ENCODE measurements at regions not wholly inside any gene's neighbourhood (a gene's known extent, or its start where the extent isn't known, plus 50 kb on each side); places are given as distances from the start of the nearest gene placed in this dataset.

DNA sequence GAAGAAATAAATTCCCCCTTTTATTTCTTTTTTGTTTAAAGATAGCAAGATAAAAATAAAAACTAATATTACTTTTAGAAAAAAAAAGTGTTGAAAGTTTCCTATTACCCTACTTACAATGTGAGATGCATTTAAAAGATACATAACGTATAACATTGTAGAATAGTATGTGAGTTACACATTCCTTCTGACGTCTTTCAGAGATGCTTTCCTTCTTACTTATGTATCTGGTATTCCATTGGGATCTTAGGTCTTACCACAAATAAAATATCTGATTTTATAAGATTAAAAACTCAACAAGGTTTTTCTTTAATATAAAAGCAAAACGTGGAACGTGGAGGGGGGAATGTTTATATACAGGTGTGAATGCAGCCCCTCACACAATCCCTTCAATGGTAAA is 147.2 kb upstream of the ETS2 start:
- no peak for DNase-seq (ENCODE audit: low read depth in 3 of 3)

DNA sequence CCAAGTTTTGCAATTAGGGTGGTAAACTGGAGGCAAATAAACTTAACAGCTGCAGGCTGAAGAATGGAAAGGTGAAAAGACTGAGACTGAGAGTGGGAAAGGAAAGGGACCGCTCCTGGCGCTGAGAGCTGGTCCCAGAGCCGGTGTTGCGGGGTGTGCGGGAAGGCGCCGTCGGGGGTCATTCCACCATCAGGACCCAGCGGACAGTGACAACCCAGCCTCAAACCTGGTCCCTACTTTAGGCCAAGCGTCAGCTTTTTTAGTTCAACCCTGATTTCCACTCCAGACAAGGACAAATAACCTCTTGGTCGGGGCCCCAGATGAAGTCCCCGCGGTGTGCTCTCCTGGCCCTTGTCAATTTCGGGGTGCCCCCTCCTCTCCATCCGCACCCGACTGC is 145.8 kb upstream of the ETS2 start:
- no peak for DNase-seq (ENCODE audit: low read depth in 3 of 3)

GRCh38 chr21:38660333-38661196 is 145.2 kb upstream of the ETS2 start:
- no peak for DNase-seq (ENCODE audit: low read depth in 3 of 3)

DNA sequence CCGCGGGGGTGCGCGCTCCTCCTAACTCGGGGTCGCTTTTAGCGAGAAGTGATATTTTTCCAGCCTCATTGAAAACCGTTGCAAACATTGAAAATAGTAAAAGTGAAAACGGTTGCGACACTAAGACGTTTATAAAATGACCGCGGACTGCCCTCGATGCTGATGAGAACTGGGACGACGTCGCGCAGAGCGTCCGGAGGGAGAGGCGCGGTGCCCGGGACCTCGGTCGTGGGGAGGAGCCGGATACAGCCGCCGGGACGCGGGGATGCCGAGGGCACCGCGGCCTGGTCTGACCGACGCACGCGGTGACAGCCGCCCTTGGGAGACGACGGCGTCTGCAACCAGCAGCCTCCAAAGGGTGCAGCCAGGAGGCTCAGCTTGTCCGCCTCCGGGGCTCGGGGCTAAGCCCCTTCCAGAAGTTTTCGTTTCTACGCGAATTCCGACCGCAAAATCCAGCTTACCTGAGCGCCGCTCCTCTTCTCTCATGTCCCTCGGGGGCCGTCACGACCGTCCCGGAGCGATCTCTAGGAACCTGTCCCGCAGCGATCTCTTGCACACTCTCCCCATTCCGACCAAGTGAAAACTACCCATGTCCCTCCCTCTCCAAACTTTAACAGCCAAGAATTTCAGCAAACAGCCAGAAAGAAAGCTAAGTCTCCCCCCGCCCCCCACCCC is 144.4 kb upstream of the ETS2 start:
- no peak for DNase-seq (ENCODE audit: low read depth in 3 of 3)

GRCh38 chr21:38661889-38662568 is 143.7 kb upstream of the ETS2 start:
- no peak for DNase-seq (ENCODE audit: low read depth in 3 of 3)

DNA sequence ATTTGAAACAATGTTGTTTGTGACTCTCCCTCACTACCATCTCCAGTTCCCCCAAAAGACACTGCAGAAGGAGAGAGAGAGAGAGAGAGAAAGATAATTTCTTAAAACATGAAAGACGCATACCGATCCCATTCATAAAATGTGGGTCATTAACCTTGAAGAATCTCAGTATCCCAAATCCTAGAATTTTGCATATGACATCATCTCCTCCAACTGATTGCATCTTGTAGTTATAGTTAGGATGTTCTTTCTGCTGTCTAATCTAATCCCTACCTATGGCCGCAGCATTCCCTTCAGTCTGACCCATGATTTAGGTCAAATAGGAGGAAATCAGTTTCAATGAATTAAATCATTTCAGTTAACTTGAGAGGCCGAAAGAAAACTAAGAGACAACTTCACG is 142.4 kb upstream of the ETS2 start:
- DNase-seq (ENCODE audit: low read depth in 3 of 3), result no peak

DNA sequence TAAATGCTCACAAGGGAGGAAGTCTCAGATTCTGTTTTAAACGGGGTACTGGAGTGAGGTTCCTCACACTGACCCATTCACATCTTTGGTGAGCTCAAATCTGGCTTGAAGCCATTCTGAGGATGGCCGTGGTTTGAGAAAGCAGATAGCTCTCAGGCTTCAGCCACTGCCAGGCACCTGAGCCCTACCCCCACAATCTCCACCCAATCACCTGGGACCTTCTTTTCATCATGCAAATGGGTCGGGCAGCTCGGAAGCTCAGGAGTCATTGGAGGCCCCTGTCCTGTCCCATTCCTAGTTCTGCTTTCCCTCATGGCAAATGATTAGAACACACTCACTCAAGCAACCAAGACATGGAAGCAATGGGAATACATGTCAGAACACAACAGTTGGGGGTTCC is 141.4 kb upstream of the ETS2 start:
- DNase-seq (ENCODE audit: low read depth in 3 of 3), result no peak

- no peak for DNase-seq (ENCODE audit: low read depth in 3 of 3)
These were observed 140.9 kb upstream of the ETS2 start for GRCh38 chr21:38664841-38665240.

DNA sequence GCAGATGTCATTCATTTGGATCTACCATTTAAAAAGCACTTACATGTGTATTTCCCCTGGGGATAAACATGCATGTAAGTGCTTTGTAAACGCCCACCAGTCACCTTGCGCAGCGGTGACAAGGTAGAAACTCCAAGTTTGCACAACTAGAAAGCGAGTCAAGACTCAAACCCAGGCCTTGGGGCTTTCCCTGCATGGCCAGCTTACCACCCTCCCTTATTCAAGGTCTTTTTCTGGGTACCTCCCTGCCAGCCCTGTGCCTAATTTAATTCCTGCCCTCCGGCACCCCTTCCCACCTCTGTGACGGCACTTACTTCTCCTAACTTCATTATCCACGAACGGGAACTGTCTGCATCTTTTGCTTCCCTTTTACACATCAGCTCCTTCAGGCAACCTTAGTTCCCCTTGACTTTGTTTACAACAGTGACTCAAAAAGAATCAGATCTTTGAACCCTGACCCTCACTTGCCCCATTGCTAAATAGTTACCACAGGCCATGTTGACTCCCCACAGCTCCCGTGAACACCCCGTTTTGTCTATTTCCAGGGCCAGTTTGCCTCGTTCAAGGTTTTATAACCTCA is 138.3 kb upstream of the ETS2 start:
- no peak for DNase-seq (ENCODE audit: low read depth in 3 of 3)

DNA sequence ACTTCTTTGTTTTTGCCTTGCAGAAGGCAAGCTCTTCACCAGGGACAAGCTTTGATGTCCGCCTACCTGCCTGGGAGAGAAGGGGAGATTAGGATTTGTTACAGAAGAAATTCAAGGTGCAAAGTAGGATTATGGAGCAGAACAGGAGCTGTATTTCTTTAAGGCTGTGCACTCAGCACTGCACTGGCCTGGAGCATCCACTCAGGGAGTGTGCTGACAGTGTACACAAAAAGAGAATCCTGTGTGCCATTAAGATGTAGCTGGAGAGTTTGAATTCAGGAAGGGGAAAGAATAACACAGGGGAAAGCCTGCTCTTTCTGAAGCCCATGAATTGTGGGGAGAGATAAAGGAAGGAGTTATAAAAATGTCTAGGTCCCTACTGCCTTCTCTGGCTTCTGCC is 137.7 kb upstream of the ETS2 start:
- no peak for DNase-seq (ENCODE audit: low read depth in 3 of 3)

GRCh38 chr21:38668541-38668940 is 137.2 kb upstream of the ETS2 start:
- no peak for DNase-seq (ENCODE audit: low read depth in 3 of 3)

DNA sequence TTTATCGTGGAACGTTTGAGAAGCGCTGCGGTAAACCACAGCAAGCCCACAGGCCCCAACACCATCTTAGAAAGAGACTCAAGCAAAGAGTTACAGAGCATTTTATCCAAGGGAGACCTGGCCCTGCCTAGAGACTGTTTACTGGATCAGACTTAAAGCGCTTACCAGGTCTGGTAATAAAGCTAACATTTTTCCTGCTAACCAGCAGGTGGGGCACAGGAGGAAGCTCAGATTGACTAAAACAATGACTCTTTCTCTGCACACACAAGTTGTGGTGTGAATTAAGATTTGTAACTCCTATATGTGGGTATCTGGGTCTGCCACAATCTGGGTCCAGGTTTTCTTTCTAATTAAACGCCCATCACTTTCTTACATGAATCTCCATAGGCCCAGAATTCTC is 136.5 kb upstream of the ETS2 start:
- no peak for DNase-seq (ENCODE audit: low read depth in 3 of 3)

DNA sequence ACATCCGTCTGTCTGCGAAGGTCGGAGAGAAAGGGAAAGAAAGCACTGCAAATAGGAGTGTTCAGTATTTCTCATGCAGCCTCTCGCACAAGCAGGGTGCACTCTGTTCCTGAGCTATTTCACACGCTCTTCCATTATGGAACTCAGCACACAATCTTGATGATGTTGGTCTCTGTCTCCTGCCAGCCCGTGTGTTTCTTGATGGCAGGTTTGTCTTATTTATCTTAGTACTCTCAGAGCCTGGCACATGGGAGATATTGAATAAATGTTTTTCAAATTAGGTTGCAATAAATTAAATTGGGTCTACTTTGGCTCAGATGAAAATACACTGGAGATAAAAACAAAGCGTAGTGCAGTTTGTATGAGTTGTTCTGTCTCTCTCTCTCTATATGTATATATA is 134.9 kb upstream of the ETS2 start:
- no peak for DNase-seq (ENCODE audit: low read depth in 3 of 3)

DNA sequence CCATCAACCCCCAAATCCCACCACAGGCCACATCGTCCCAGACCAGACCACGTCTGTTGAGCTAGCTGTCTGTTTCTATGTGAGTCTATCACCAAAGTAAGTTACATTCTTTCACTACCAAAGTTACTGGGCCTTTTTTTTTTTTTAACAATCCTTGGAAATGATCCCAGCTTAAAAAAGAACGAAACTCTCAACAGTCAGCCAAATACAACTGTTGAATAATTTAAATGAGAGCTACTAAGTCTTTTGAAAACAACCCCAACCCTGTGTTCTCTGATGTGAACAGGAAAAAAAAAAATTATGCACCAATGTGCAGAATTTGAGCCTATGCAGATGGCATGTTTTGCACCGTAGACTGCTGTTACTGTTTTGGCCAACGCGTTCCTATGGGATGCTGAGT is 134.0 kb upstream of the ETS2 start:
- no peak for DNase-seq (ENCODE audit: low read depth in 3 of 3)

DNA sequence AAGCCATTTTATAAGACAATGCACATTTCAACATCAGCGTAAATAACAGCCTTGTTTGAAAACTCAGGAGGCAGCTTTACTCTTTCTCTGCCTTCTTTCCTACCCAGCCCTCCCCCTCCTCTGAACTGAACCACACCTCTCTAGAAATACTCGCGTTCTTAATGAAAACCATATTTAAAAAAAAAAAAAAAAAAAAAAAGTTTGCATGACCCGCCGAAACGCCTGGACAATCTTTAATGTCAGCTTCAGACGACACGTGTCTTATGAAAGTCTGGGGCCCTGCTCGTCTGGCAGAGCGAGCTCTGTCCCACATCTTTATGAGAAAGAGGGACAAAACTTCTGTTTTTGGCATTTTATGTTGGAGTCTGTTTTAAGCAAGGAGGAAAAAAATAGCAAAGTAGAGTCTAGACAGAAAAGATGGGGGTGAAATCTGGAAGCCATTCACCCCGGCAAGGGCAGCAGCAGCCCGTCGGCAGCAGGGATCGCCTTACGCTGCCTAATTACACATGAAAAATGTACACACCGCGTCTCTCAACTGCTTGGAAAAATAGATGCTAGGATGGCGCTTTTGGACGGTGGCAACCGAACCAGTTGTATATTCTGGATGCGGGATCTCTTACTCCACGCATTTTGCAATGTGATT is 130.4 kb upstream of the ETS2 start:
- DNase-seq (ENCODE audit: low read depth in 3 of 3), result no peak

GRCh38 chr21:38678827-38679226 is 126.9 kb upstream of the ETS2 start:
- DNase-seq (ENCODE audit: low read depth in 3 of 3), result no peak

DNA sequence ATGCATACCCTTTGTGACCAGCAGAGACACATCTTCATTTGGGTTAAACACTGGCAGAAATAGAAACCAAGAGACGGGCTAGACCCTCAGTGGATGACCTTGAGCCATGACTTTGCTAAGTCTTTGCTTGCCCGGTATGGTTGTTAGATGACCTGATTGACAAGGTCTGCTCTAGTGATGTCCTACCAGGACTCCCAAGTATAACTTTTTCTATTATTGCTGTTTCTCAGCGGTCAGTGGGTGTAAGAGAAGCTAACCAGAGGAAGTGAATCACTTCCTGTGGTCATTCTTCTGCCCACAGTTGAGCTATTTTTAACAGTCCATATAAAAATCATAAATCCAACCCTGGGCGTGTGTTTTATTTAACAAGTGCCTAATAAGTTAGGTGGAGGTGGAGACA is 126.2 kb upstream of the ETS2 start:
- no peak for DNase-seq (ENCODE audit: low read depth in 3 of 3)

DNA sequence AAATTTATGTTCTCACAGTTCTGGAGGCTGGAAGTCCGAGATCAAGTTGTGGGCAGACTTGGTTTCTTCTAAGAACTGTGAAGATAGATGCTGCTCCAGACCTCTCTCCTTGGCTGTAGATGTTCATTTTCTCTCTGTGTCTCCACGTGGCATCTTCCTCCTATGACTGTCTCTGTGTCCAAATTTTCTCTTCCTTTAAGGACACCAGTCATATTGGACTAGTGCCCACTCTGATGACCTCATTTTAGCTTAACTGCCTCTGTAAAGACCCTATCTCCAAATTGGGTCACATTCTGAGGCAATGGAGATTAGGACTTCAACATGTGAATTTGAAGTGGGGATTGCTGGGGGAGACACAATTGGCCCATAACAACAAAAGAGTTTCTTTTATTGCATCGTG is 125.3 kb upstream of the ETS2 start:
- no peak for DNase-seq (ENCODE audit: low read depth in 3 of 3)

DNA sequence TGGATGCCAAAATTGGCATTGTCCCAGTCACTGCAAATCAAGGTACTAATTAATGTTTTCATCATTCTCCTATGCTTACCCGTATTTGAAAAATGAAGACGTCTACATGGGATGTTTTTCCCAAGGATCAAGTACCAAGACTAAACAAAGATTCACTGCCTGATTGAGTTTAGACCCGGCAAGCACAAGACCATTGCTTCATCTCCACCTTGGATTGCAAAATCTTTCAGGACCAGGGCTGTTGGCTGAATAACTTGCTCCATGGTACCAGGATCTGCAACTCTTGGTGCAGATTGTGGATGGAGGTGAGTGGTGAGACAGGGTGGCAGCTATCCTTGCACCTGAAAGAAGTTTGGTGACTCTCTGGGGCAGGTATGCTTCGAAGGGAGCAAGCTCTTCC is 122.5 kb upstream of the ETS2 start:
- DNase-seq (ENCODE audit: low read depth in 3 of 3), result no peak

GRCh38 chr21:38688068-38688467 is 117.7 kb upstream of the ETS2 start:
- DNase-seq (ENCODE audit: low read depth in 3 of 3), result no peak

DNA sequence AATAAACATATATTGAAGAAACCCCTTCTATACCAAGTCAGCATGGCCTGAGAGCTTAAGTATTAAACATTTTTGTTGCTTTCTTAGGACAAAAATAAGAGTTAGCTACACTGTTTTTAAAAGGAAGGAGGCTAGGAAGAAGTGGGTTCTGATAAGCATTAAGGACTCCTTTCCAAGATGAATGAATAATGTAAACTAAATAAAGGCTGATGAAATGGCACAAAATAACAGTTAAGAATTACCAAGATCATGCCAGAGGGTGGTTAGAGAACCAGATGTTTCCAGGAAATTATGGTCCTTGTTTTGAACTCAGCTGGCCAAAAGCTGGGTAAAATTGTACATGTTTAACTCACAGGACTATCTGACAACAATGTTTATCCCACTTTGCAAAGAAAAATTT is 114.1 kb upstream of the ETS2 start:
- no peak for DNase-seq (ENCODE audit: low read depth in 3 of 3)

DNA sequence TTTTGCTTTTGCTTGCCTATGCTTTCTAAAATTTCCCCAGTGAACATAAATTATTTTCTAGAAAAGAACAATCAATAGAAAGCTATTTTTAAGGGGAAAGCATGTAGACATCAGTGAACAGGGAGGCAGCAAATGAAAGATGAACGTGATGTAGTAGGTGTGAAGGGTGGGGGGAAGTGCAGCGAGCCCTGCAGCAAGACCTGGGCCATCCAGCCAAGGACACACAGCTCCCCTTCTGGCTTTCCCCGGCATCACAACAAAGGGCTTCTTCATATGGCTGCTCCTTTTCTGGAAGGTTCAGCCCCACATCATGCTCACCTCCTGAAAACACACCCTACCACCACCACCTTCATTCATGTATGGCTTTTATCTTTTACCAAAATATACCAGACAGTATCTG is 109.2 kb upstream of the ETS2 start:
- DNase-seq (ENCODE audit: low read depth in 3 of 3), result no peak

All from stimulated activated CD4-positive, alpha-beta T cell treated with anti-CD3 and anti-CD28 coated beads, TNF-alpha, amount 100 ng/mL, for 48 hours (primary cell).